GM23338 (cell line): ENCODE measurements at regions not wholly inside any gene's neighbourhood (a gene's known extent, or its start where the extent isn't known, plus 50 kb on each side); places are given as distances from the start of the nearest gene placed in this dataset.

Experiments
- ATAC-seq: fragments of 200-7000 bp; cut with Tn5 transposase; 3 replicates; pipeline ENCODE4 v1.9.1; 2020
- DNase-seq: peaks from one replicate; pipeline ENCODE4 v3.0.0-alpha.2; 2015; ENCODE audit warnings: low spot score
- H2AFZ ChIP-seq: fragments of 200-600 bp; sonication (generic); 2 replicates; pipeline ENCODE4 v1.8.0; 2016; ENCODE audit warnings: antibody characterized with exemption, mild to moderate bottlenecking, moderate library complexity
- H3F3A ChIP-seq: fragments of 200-600 bp; sonication (generic); replicated peaks from 2 replicates; pipeline ENCODE4 v1.8.0; 2017; ENCODE audit warnings: antibody characterized with exemption, mixed run types, low read depth
- H3K27ac ChIP-seq: fragments of 200-600 bp; sonication (generic); 2 replicates; pipeline ENCODE4 v1.6.1; 2016; ENCODE audit warnings: low read depth
- H3K27me3 ChIP-seq: fragments of 200-600 bp; sonication (generic); 2 replicates; pipeline ENCODE4 v1.8.0; 2016; ENCODE audit warnings: mild to moderate bottlenecking, mixed run types, moderate library complexity; ENCODE audit not compliant: insufficient read depth
- H3K36me3 ChIP-seq: fragments of 200-600 bp; sonication (generic); 2 replicates; pipeline ENCODE4 v1.8.0; 2016; ENCODE audit warnings: mild to moderate bottlenecking; ENCODE audit not compliant: insufficient read depth
- H3K4me1 ChIP-seq: fragments of 200-600 bp; sonication (generic); 2 replicates; pipeline ENCODE4 v1.8.0; 2016; ENCODE audit warnings: mild to moderate bottlenecking, moderate library complexity; ENCODE audit not compliant: insufficient read depth
- H3K4me2 ChIP-seq: fragments of 200-600 bp; sonication (generic); 2 replicates; pipeline ENCODE4 v1.7.1; 2017; ENCODE audit warnings: mixed run types
- H3K4me3 ChIP-seq: fragments of 200-600 bp; sonication (generic); 2 replicates; pipeline ENCODE4 v1.6.1; 2016; ENCODE audit warnings: mixed run types
- H3K79me2 ChIP-seq: fragments of 200-600 bp; sonication (generic); replicated peaks from 2 replicates; pipeline ENCODE4 v1.8.0; 2017; ENCODE audit warnings: mild to moderate bottlenecking; ENCODE audit not compliant: insufficient read depth
- H3K9me2 ChIP-seq: fragments of 200-600 bp; sonication (generic); 2 replicates; pipeline ENCODE4 v1.8.0; 2017; ENCODE audit not compliant: insufficient read depth
- H4K20me1 ChIP-seq: fragments of 200-600 bp; sonication (generic); replicated peaks from 2 replicates; pipeline ENCODE4 v1.8.0; 2017; ENCODE audit warnings: mild to moderate bottlenecking; ENCODE audit not compliant: insufficient read depth
- H3K27ac Mint-ChIP-seq: 2 replicates; pipeline ENCODE4 v1.8.0; 2020; ENCODE audit warnings: inconsistent platforms, mild to moderate bottlenecking, moderate library complexity, mixed read lengths
- H3K27me3 Mint-ChIP-seq: 3 replicates; pipeline ENCODE4 v1.8.0; 2022; ENCODE audit warnings: low read depth, mild to moderate bottlenecking, moderate library complexity, mixed read lengths, inconsistent platforms; ENCODE audit not compliant: insufficient read depth, poor library complexity
- H3K36me3 Mint-ChIP-seq: 3 replicates; pipeline ENCODE4 v1.8.0; 2021; ENCODE audit warnings: low read depth, mild to moderate bottlenecking, inconsistent platforms, moderate library complexity, mixed read lengths
- H3K4me1 Mint-ChIP-seq: 3 replicates; pipeline ENCODE4 v1.8.0; 2020; ENCODE audit warnings: mild to moderate bottlenecking, inconsistent platforms, mixed read lengths
- H3K4me3 Mint-ChIP-seq: 3 replicates; pipeline ENCODE4 v1.8.0; 2021; ENCODE audit warnings: moderate library complexity, mild to moderate bottlenecking, inconsistent platforms, mixed read lengths
- H3K9me3 Mint-ChIP-seq: 3 replicates; pipeline ENCODE4 v1.8.0; 2020; ENCODE audit warnings: moderate library complexity, mild to moderate bottlenecking, inconsistent platforms, mixed read lengths
- CREB1 ChIP-seq: fragments of 250-450 bp; sonication (Bioruptor Pico); IDR thresholded peaks from 2 replicates; pipeline ENCODE4 v1.5.0; 2020; ENCODE audit warnings: low read depth, mild to moderate bottlenecking, moderate library complexity
- EZH2 ChIP-seq: fragments of 200-600 bp; sonication (generic); IDR thresholded peaks from one replicate; pipeline ENCODE4 v1.8.0; 2017; ENCODE audit warnings: antibody characterized with exemption, mild to moderate bottlenecking, low read depth; ENCODE audit not compliant: unreplicated experiment
- EZH2phosphoT487 ChIP-seq: fragments of 200-600 bp; sonication (generic); IDR thresholded peaks from one replicate; pipeline ENCODE4 v1.8.1; 2018; ENCODE audit warnings: antibody characterized with exemption; ENCODE audit not compliant: unreplicated experiment
- JUNB ChIP-seq: IDR thresholded peaks from one replicate; pipeline ENCODE4 v1.6.1; 2016; ENCODE audit warnings: antibody characterized with exemption; ENCODE audit not compliant: unreplicated experiment
- NANOG ChIP-seq: IDR thresholded peaks from 2 replicates; pipeline ENCODE4 v1.6.1; 2016; ENCODE audit warnings: antibody characterized with exemption, borderline replicate concordance
- POLR2AphosphoS5 ChIP-seq: IDR thresholded peaks from 2 replicates; pipeline ENCODE4 v1.6.1; 2016; ENCODE audit warnings: antibody characterized with exemption, low read depth
- STAT1 ChIP-seq: IDR thresholded peaks from one replicate; pipeline ENCODE4 v1.6.1; 2016; ENCODE audit warnings: antibody characterized with exemption; ENCODE audit not compliant: unreplicated experiment
- ZNF114 ChIP-seq: fragments of 250-450 bp; sonication (Bioruptor Pico); IDR thresholded peaks from 2 replicates; pipeline ENCODE4 v1.5.0; 2020; ENCODE audit warnings: mild to moderate bottlenecking, moderate library complexity
- ZNF331 ChIP-seq: fragments of 250-450 bp; sonication (Bioruptor Pico); IDR thresholded peaks from 2 replicates; pipeline ENCODE4 v1.5.0; 2020; ENCODE audit warnings: low read depth, mild to moderate bottlenecking, moderate library complexity
- TF ChIP-seq, protein P1 (sequence below): fragments of 250-450 bp; sonication (Bioruptor Pico); IDR thresholded peaks from 2 replicates; pipeline ENCODE4 v1.5.0; 2020; ENCODE audit warnings: mild to moderate bottlenecking, moderate library complexity
- TF ChIP-seq, protein P2 (sequence below): IDR thresholded peaks from one replicate; pipeline ENCODE4 v1.6.1; 2018; ENCODE audit warnings: antibody characterized with exemption; ENCODE audit not compliant: unreplicated experiment
- TF ChIP-seq, protein P3 (sequence below), 2 experiments: fragments of 200-600 bp in 1 of 2; sonication (generic) in 1 of 2; conservative IDR thresholded peaks; 2 replicates each; pipeline versions ENCODE4 v1.5.1 to v1.6.1; 2016 to 2017; ENCODE audit warnings: antibody characterized with exemption in 2 of 2, low read depth in 2 of 2, mild to moderate bottlenecking in 2 of 2, moderate library complexity in 1 of 2
- TF ChIP-seq, protein P4 (sequence below): IDR thresholded peaks from 2 replicates; pipeline ENCODE4 v1.6.1; 2016; ENCODE audit warnings: antibody characterized with exemption

DNA sequence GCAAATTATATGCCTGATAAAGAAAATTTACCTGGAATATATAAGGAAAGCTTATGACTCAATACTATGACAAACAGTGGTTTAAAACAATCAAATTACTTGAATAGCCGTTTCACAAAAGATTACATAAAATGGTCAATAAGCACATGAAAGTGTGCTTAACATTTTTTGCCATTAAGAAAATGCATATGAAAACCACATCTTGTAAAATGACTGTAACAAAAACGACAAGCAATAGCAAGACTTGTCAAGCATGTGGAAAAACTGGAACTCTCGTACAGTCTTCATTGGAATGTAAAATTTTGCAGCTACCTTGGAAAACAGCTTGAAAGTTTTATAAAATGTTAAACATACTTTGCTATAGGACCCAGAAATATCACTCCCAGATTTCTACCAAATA is 1110.3 kb downstream of the NAALADL2 start:
- H3F3A ChIP-seq = no peaks in the 10 kb centered on the region
- no peak overlapping the region for H3K4me3 ChIP-seq
- Mint-ChIP-seq H3K4me3 (no peak overlapping the region), H3K4me1 (no peaks in the 10 kb centered on the region), H3K27me3 (peaks cover 3% of the 10 kb centered on the region), H3K36me3 (peaks cover 6% of the 10 kb centered on the region; the same call in 1 of the 3 replicates), H3K9me3 (peaks cover 23% of the 10 kb centered on the region; the same call in 1 of the 3 replicates), H3K27ac (no peak overlapping the region)
- H4K20me1 ChIP-seq = no peaks in the 10 kb centered on the region
- H2AFZ ChIP-seq = no peak overlapping the region
- no peaks in the 10 kb centered on the region for H3K9me2 ChIP-seq
- ATAC-seq (no peak), DNase-seq (no peak)
- no peaks in the 10 kb centered on the region for H3K4me1 ChIP-seq
- H3K36me3 ChIP-seq = no peaks in the 10 kb centered on the region
- H3K79me2 ChIP-seq = no peaks in the 10 kb centered on the region
- H3K4me2 ChIP-seq = no peak overlapping the region
- TF ChIP-seq CREB1 (CRISPR knock-in tag) (no peak), ZNF114 (CRISPR knock-in tag) (no peak), EZH2phosphoT487 (no peak), ZNF331 (no peak), STAT1 (no peak), POLR2AphosphoS5 (no peak), EZH2 (no peak), JUNB (no peak), NANOG (no peak)
- TF ChIP-seq, protein P1, sequence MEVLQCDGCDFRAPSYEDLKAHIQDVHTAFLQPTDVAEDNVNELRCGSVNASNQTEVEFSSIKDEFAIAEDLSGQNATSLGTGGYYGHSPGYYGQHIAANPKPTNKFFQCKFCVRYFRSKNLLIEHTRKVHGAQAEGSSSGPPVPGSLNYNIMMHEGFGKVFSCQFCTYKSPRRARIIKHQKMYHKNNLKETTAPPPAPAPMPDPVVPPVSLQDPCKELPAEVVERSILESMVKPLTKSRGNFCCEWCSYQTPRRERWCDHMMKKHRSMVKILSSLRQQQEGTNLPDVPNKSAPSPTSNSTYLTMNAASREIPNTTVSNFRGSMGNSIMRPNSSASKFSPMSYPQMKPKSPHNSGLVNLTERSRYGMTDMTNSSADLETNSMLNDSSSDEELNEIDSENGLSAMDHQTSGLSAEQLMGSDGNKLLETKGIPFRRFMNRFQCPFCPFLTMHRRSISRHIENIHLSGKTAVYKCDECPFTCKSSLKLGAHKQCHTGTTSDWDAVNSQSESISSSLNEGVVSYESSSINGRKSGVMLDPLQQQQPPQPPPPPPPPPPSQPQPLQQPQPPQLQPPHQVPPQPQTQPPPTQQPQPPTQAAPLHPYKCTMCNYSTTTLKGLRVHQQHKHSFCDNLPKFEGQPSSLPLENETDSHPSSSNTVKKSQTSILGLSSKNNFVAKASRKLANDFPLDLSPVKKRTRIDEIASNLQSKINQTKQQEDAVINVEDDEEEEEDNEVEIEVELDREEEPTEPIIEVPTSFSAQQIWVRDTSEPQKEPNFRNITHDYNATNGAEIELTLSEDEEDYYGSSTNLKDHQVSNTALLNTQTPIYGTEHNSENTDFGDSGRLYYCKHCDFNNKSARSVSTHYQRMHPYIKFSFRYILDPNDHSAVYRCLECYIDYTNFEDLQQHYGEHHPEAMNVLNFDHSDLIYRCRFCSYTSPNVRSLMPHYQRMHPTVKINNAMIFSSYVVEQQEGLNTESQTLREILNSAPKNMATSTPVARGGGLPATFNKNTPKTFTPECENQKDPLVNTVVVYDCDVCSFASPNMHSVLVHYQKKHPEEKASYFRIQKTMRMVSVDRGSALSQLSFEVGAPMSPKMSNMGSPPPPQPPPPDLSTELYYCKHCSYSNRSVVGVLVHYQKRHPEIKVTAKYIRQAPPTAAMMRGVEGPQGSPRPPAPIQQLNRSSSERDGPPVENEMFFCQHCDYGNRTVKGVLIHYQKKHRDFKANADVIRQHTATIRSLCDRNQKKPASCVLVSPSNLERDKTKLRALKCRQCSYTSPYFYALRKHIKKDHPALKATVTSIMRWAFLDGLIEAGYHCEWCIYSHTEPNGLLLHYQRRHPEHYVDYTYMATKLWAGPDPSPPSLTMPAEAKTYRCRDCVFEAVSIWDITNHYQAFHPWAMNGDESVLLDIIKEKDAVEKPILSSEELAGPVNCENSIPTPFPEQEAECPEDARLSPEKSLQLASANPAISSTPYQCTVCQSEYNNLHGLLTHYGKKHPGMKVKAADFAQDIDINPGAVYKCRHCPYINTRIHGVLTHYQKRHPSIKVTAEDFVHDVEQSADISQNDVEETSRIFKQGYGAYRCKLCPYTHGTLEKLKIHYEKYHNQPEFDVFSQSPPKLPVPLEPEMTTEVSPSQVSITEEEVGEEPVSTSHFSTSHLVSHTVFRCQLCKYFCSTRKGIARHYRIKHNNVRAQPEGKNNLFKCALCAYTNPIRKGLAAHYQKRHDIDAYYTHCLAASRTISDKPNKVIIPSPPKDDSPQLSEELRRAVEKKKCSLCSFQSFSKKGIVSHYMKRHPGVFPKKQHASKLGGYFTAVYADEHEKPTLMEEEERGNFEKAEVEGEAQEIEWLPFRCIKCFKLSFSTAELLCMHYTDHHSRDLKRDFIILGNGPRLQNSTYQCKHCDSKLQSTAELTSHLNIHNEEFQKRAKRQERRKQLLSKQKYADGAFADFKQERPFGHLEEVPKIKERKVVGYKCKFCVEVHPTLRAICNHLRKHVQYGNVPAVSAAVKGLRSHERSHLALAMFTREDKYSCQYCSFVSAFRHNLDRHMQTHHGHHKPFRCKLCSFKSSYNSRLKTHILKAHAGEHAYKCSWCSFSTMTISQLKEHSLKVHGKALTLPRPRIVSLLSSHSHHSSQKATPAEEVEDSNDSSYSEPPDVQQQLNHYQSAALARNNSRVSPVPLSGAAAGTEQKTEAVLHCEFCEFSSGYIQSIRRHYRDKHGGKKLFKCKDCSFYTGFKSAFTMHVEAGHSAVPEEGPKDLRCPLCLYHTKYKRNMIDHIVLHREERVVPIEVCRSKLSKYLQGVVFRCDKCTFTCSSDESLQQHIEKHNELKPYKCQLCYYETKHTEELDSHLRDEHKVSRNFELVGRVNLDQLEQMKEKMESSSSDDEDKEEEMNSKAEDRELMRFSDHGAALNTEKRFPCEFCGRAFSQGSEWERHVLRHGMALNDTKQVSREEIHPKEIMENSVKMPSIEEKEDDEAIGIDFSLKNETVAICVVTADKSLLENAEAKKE (CRISPR knock-in tag) = no peak
- TF ChIP-seq, protein P2, sequence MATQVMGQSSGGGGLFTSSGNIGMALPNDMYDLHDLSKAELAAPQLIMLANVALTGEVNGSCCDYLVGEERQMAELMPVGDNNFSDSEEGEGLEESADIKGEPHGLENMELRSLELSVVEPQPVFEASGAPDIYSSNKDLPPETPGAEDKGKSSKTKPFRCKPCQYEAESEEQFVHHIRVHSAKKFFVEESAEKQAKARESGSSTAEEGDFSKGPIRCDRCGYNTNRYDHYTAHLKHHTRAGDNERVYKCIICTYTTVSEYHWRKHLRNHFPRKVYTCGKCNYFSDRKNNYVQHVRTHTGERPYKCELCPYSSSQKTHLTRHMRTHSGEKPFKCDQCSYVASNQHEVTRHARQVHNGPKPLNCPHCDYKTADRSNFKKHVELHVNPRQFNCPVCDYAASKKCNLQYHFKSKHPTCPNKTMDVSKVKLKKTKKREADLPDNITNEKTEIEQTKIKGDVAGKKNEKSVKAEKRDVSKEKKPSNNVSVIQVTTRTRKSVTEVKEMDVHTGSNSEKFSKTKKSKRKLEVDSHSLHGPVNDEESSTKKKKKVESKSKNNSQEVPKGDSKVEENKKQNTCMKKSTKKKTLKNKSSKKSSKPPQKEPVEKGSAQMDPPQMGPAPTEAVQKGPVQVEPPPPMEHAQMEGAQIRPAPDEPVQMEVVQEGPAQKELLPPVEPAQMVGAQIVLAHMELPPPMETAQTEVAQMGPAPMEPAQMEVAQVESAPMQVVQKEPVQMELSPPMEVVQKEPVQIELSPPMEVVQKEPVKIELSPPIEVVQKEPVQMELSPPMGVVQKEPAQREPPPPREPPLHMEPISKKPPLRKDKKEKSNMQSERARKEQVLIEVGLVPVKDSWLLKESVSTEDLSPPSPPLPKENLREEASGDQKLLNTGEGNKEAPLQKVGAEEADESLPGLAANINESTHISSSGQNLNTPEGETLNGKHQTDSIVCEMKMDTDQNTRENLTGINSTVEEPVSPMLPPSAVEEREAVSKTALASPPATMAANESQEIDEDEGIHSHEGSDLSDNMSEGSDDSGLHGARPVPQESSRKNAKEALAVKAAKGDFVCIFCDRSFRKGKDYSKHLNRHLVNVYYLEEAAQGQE = no peak
- TF ChIP-seq, protein P3, sequence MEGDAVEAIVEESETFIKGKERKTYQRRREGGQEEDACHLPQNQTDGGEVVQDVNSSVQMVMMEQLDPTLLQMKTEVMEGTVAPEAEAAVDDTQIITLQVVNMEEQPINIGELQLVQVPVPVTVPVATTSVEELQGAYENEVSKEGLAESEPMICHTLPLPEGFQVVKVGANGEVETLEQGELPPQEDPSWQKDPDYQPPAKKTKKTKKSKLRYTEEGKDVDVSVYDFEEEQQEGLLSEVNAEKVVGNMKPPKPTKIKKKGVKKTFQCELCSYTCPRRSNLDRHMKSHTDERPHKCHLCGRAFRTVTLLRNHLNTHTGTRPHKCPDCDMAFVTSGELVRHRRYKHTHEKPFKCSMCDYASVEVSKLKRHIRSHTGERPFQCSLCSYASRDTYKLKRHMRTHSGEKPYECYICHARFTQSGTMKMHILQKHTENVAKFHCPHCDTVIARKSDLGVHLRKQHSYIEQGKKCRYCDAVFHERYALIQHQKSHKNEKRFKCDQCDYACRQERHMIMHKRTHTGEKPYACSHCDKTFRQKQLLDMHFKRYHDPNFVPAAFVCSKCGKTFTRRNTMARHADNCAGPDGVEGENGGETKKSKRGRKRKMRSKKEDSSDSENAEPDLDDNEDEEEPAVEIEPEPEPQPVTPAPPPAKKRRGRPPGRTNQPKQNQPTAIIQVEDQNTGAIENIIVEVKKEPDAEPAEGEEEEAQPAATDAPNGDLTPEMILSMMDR (conservative IDR thresholded peaks at IDR 0.05; ENCODE audit: low read depth in 2 of 2) = no peak
- TF ChIP-seq, protein P4, sequence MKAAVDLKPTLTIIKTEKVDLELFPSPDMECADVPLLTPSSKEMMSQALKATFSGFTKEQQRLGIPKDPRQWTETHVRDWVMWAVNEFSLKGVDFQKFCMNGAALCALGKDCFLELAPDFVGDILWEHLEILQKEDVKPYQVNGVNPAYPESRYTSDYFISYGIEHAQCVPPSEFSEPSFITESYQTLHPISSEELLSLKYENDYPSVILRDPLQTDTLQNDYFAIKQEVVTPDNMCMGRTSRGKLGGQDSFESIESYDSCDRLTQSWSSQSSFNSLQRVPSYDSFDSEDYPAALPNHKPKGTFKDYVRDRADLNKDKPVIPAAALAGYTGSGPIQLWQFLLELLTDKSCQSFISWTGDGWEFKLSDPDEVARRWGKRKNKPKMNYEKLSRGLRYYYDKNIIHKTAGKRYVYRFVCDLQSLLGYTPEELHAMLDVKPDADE = no peak
- no peaks in the 10 kb centered on the region for H3K27me3 ChIP-seq
- no peak overlapping the region for H3K27ac ChIP-seq
